SK-N-SH (cell line): ENCODE measurements at regions not wholly inside any gene's neighbourhood (a gene's known extent, or its start where the extent isn't known, plus 50 kb on each side); places are given as distances from the start of the nearest gene placed in this dataset.

Source experiments
- CHD2 ChIP-seq: fragments of 150-350 bp; IDR thresholded peaks from 2 replicates; pipeline ENCODE4 v1.6.1; 2018; ENCODE audit warnings: low read length; ENCODE audit not compliant: partially characterized antibody
- CTCF ChIP-seq: fragments of 200-600 bp; sonication (generic); IDR thresholded peaks from 2 replicates; pipeline ENCODE4 v1.6.1; 2017; ENCODE audit warnings: antibody characterized with exemption, mild to moderate bottlenecking, moderate library complexity
- EP300 ChIP-seq, 2 experiments: IDR thresholded peaks; 2 replicates each; pipeline versions ENCODE4 v1.4.0 to v1.6.1; 2012; ENCODE audit warnings: borderline replicate concordance in 1 of 2, low read depth in 1 of 2, low read length in 1 of 2
- EZH2phosphoT487 ChIP-seq: fragments of 200-600 bp; sonication (generic); IDR thresholded peaks from 2 replicates; pipeline ENCODE4 v1.6.1; 2017; ENCODE audit warnings: low read depth, mixed run types, mild to moderate bottlenecking, antibody characterized with exemption, moderate library complexity, borderline replicate concordance
- NFIC ChIP-seq: IDR thresholded peaks from 2 replicates; pipeline ENCODE4 v1.4.0; 2012; ENCODE audit warnings: borderline replicate concordance
- POLR2AphosphoS5 ChIP-seq: IDR thresholded peaks from 2 replicates; pipeline ENCODE4 v1.6.1; 2012; ENCODE audit warnings: low read depth, low read length
- RAD21 ChIP-seq: IDR thresholded peaks from 2 replicates; pipeline ENCODE4 v1.6.1; 2012; ENCODE audit warnings: mild to moderate bottlenecking, low read length
- RCOR1 ChIP-seq: fragments of 150-350 bp; IDR thresholded peaks from 2 replicates; pipeline ENCODE4 v1.6.1; 2017; ENCODE audit warnings: antibody characterized with exemption, low read length
- SIN3A ChIP-seq: IDR thresholded peaks from 2 replicates; pipeline ENCODE4 v1.6.1; 2012; ENCODE audit warnings: low read depth, mild to moderate bottlenecking, low read length, moderate library complexity, borderline replicate concordance
- TAF1 ChIP-seq: IDR thresholded peaks from 2 replicates; pipeline ENCODE4 v1.6.1; 2012; ENCODE audit warnings: low read depth, mild to moderate bottlenecking, low read length, moderate library complexity, borderline replicate concordance
- TEAD4 ChIP-seq: IDR thresholded peaks from 2 replicates; pipeline ENCODE4 v1.4.0; 2012; ENCODE audit warnings: mild to moderate bottlenecking, borderline replicate concordance; ENCODE audit not compliant: insufficient read depth
- TF ChIP-seq, protein P1 (sequence below): IDR thresholded peaks from 2 replicates; pipeline ENCODE4 v1.4.0; 2012; ENCODE audit warnings: low read depth, borderline replicate concordance
- TF ChIP-seq, protein P2 (sequence below): fragments of 150-350 bp; IDR thresholded peaks from 2 replicates; pipeline ENCODE4 v1.6.1; 2017; ENCODE audit warnings: antibody characterized with exemption, low read length, low read depth, borderline replicate concordance

DNA sequence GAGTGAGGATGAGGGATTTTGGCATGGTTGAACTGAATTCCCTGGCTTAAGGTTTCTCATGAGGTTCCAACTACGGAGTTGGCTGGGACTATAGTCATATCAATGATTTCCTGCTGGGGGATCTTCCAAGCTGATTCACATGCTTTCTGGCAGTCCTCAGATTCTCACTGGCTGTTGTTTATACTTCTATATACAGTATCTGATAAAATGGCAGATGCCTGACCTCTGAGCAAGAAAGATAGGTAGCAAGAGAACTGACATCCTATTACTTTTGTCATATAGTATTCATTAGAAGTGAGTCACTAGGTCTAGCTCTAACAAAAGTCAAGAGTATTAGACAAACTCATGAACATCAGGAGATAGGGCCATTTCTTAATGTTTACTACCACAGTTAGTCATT is 440.9 kb upstream of the EDIL3 start:
- TF ChIP-seq RAD21, result no peak
- TF ChIP-seq POLR2AphosphoS5, result no peak
- TF ChIP-seq CTCF, result no peak
- TF ChIP-seq RCOR1, result no peak
- no peak for TF ChIP-seq TAF1
- no peak for TF ChIP-seq EZH2phosphoT487
- TF ChIP-seq, protein P1, sequence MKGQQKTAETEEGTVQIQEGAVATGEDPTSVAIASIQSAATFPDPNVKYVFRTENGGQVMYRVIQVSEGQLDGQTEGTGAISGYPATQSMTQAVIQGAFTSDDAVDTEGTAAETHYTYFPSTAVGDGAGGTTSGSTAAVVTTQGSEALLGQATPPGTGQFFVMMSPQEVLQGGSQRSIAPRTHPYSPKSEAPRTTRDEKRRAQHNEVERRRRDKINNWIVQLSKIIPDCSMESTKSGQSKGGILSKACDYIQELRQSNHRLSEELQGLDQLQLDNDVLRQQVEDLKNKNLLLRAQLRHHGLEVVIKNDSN, result no peak
- no peak for TF ChIP-seq TEAD4
- TF ChIP-seq EP300 (IDR thresholded peaks at IDR 0.05; ENCODE audit: borderline replicate concordance in 1 of 2, low read depth in 1 of 2, low read length in 1 of 2), result no peak
- no peak for TF ChIP-seq CHD2
- no peak for TF ChIP-seq NFIC
- TF ChIP-seq, protein P2, sequence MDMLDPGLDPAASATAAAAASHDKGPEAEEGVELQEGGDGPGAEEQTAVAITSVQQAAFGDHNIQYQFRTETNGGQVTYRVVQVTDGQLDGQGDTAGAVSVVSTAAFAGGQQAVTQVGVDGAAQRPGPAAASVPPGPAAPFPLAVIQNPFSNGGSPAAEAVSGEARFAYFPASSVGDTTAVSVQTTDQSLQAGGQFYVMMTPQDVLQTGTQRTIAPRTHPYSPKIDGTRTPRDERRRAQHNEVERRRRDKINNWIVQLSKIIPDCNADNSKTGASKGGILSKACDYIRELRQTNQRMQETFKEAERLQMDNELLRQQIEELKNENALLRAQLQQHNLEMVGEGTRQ, result no peak
- no peak for TF ChIP-seq SIN3A
